Activated B cell treated with CpG ODN at 0.5 μM for 24 hours (primary cell): ENCODE measurements at regions not wholly inside any gene's neighbourhood (a gene's known extent, or its start where the extent isn't known, plus 50 kb on each side); places are given as distances from the start of the nearest gene placed in this dataset.

ENCODE experiments used
- ATAC-seq: fragments of 200-7000 bp; cut with Tn5 transposase; one replicate; pipeline ENCODE4 v1.10.0; 2021; ENCODE audit warnings: low read depth, mild to moderate bottlenecking, moderate library complexity
- CTCF ChIA-PET: fragments of 350-600 bp; sonication (Branson Sonifier 250); formaldehyde crosslinking; loops from one replicate; lab custom pipeline; 2021; ENCODE audit warnings: antibody characterized with exemption; lab: Charles Lee
- POLR2A ChIA-PET: fragments of 350-600 bp; sonication (Branson Sonifier 250); formaldehyde crosslinking; loops from one replicate; lab custom pipeline; 2021; ENCODE audit warnings: antibody characterized with exemption; lab: Charles Lee
- DNase-seq: peaks from one replicate; pipeline ENCODE4 v3.0.0; 2022
- H3K27ac Mint-ChIP-seq: one replicate; pipeline ENCODE4 v1.8.0; 2020; ENCODE audit warnings: mixed read lengths
- H3K27me3 Mint-ChIP-seq: one replicate; pipeline ENCODE4 v1.8.0; 2021; ENCODE audit warnings: mixed read lengths
- H3K36me3 Mint-ChIP-seq: one replicate; pipeline ENCODE4 v1.8.0; 2021; ENCODE audit warnings: low read depth, mixed read lengths
- H3K4me1 Mint-ChIP-seq: one replicate; pipeline ENCODE4 v1.8.0; 2021; ENCODE audit warnings: mixed read lengths
- H3K4me3 Mint-ChIP-seq: one replicate; pipeline ENCODE4 v1.8.0; 2020; ENCODE audit warnings: mild to moderate bottlenecking, mixed read lengths
- H3K9me3 Mint-ChIP-seq: one replicate; pipeline ENCODE4 v1.8.0; 2020; ENCODE audit warnings: mixed read lengths
- intact Hi-C: fragments of 100-400 bp; cut with micrococcal nuclease; formaldehyde crosslinking; loops from one replicate; pipeline ENCODE4 v1.15.1; 2024
- TF ChIP-seq, protein P1 (sequence below): fragments of 200-600 bp; IDR thresholded peaks from one replicate; pipeline ENCODE4 v1.8.0; 2022; ENCODE audit warnings: antibody characterized with exemption, mild to moderate bottlenecking

GRCh38 chr22:27381960-27382742, 419.4 kb downstream of the MN1 start:
- TF ChIP-seq, protein P1, sequence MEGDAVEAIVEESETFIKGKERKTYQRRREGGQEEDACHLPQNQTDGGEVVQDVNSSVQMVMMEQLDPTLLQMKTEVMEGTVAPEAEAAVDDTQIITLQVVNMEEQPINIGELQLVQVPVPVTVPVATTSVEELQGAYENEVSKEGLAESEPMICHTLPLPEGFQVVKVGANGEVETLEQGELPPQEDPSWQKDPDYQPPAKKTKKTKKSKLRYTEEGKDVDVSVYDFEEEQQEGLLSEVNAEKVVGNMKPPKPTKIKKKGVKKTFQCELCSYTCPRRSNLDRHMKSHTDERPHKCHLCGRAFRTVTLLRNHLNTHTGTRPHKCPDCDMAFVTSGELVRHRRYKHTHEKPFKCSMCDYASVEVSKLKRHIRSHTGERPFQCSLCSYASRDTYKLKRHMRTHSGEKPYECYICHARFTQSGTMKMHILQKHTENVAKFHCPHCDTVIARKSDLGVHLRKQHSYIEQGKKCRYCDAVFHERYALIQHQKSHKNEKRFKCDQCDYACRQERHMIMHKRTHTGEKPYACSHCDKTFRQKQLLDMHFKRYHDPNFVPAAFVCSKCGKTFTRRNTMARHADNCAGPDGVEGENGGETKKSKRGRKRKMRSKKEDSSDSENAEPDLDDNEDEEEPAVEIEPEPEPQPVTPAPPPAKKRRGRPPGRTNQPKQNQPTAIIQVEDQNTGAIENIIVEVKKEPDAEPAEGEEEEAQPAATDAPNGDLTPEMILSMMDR = no peak
- Mint-ChIP-seq H3K4me3 (no peak overlapping the region), H3K9me3 (no peaks in the 10 kb centered on the region), H3K4me1 (no peaks in the 10 kb centered on the region), H3K36me3 (no peaks in the 10 kb centered on the region), H3K27ac (no peak overlapping the region), H3K27me3 (peaks cover 2% of the 10 kb centered on the region)
- DNase-seq (no peak), ATAC-seq (no peak)
- ChIA-PET POLR2A (no interaction called here), CTCF (no interaction called here)
- intact Hi-C loops = no loop called here

DNA sequence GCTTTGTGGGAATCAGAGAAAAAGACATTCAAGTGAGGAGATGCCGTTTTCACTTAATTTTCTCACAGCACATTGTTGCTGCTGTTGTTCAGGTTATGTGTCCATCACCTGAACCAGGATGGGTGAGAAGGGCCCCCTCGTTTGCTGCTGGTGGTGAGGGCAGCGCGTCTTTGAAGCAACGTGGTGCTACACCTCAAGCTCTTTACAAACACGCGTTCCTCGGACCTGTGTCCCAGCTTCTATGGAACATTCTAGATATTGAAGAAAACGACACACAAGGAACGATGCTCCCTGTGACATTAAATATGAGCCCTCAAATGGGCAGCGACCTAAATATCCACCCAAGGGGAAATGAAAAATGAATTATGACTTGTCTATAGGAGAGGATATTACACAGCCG, 418.6 kb downstream of the MN1 start:
- no peak overlapping the region for H3K4me3 Mint-ChIP-seq
- TF ChIP-seq, protein P1 = no peak
- DNase-seq = no peak
- H3K27ac Mint-ChIP-seq = no peak overlapping the region
- no peaks in the 10 kb centered on the region for H3K4me1 Mint-ChIP-seq
- no peaks in the 10 kb centered on the region for H3K36me3 Mint-ChIP-seq
- peaks cover 2% of the 10 kb centered on the region for H3K27me3 Mint-ChIP-seq
- intact Hi-C loops = no loop called here
- ChIA-PET POLR2A (no interaction called here), CTCF (no interaction called here)
- H3K9me3 Mint-ChIP-seq = no peaks in the 10 kb centered on the region
- no peak for ATAC-seq

GRCh38 chr22:27383896-27384295, 417.7 kb downstream of the MN1 start:
- no peaks in the 10 kb centered on the region for H3K36me3 Mint-ChIP-seq
- DNase-seq = no peak
- H3K4me3 Mint-ChIP-seq = no peak overlapping the region
- ChIA-PET POLR2A (no interaction called here), CTCF (no interaction called here)
- H3K4me1 Mint-ChIP-seq = peaks cover 2% of the 10 kb centered on the region
- TF ChIP-seq, protein P1 = no peak
- H3K27ac Mint-ChIP-seq = no peak overlapping the region
- ATAC-seq = no peak
- H3K9me3 Mint-ChIP-seq = no peaks in the 10 kb centered on the region
- intact Hi-C loops = no loop called here
- H3K27me3 Mint-ChIP-seq = peaks cover 6% of the 10 kb centered on the region

DNA sequence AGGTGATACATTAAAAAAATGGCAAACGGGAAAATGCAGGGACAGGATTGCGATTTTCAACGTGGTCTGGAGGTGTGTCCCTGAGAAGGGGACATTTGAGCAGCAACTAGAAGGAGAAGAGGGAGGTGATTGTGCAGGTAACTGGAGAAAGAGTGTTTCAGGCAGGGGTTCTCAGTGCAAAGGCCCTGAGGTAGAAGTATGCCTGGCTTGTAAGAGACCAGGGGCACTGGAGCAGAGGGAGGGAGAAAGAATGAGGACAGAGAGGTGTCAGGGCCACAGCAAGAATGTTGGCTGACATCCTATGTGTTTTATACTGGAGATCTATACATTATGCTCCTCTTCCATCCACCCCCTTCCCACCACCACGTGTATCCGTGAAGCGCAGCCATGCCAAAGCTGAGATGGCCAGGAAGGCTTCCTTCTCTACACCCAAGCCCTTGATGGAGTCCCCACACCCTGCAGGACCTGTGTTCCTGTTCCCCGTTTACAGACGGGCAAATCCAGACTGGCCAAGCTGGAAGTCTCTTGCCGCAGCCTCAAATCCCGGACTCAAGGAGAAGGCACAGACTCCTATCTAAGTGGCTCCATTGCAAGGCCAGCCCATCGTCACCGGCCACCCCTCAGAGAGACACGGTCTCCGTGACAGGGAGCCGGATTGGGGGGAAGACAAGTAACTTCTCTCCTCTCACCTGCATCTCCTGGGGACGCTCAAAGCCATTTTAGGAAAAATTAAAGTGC, 416.1 kb downstream of the MN1 start:
- no peak for ATAC-seq
- Mint-ChIP-seq H3K27ac (no peak overlapping the region), H3K4me1 (peaks cover 2% of the 10 kb centered on the region), H3K4me3 (no peak overlapping the region), H3K9me3 (no peaks in the 10 kb centered on the region), H3K36me3 (no peaks in the 10 kb centered on the region), H3K27me3 (peaks cover 10% of the 10 kb centered on the region)
- ChIA-PET CTCF (no interaction called here), POLR2A (no interaction called here)
- TF ChIP-seq, protein P1 = no peak
- no peak for DNase-seq
- intact Hi-C loops = no loop called here

- Mint-ChIP-seq H3K27me3 (peaks cover 12% of the 10 kb centered on the region), H3K4me1 (peaks cover 2% of the 10 kb centered on the region), H3K36me3 (no peaks in the 10 kb centered on the region), H3K9me3 (no peaks in the 10 kb centered on the region), H3K4me3 (no peak overlapping the region), H3K27ac (no peak overlapping the region)
- TF ChIP-seq, protein P1 = no peak
- ChIA-PET CTCF (no interaction called here), POLR2A (no interaction called here)
- no peak for ATAC-seq
- no peak for DNase-seq
- intact Hi-C loops = no loop called here
Observed at GRCh38 chr22:27386186-27386585, 415.4 kb downstream of the MN1 start.
